Epithelial cell of esophagus (primary cell): ENCODE measurements at regions not wholly inside any gene's neighbourhood (a gene's known extent, or its start where the extent isn't known, plus 50 kb on each side); places are given as distances from the start of the nearest gene placed in this dataset.
A peak's percentile ranks its signal among the peaks of the same experiment; 100 is the strongest.

Source experiments
- DNase-seq: peaks from one replicate; pipeline ENCODE4 v3.0.0; 2010; ENCODE audit warnings: low read depth
- H3K4me3 ChIP-seq: 2 replicates; pipeline ENCODE4 v1.5.1; 2011; ENCODE audit warnings: mild to moderate bottlenecking, low read length, control low read depth
- CTCF ChIP-seq: IDR thresholded peaks from 2 replicates; pipeline ENCODE4 v1.5.1; 2011; ENCODE audit warnings: low read depth, mild to moderate bottlenecking, low read length, control low read depth, inconsistent platforms; ENCODE audit not compliant: insufficient read depth; ENCODE audit errors: missing control alignments

- peak; percentile 54 for DNase-seq
- no peak overlapping the region for H3K4me3 ChIP-seq
- no peak for TF ChIP-seq CTCF
Observed at GRCh38 chr1:198915327-198916231, 276.7 kb downstream of the PTPRC start.

- TF ChIP-seq CTCF: no peak
- no peak for DNase-seq
- H3K4me3 ChIP-seq: no peak overlapping the region
Observed at GRCh38 chr1:198917226-198917625, 278.4 kb downstream of the PTPRC start.

- DNase-seq: peak; percentile 64
- no peak for TF ChIP-seq CTCF
- no peak overlapping the region for H3K4me3 ChIP-seq
Observed at GRCh38 chr1:198918920-198919319, 280.1 kb downstream of the PTPRC start.

GRCh38 chr1:198919667-198920398 lies 281.0 kb downstream of the PTPRC start:
- DNase-seq: peak; percentile 68
- no peak overlapping the region for H3K4me3 ChIP-seq
- no peak for TF ChIP-seq CTCF

GRCh38 chr1:198922638-198923430 lies 284.0 kb downstream of the PTPRC start:
- no peak for TF ChIP-seq CTCF
- no peak for DNase-seq
- H3K4me3 ChIP-seq: no peak overlapping the region

- TF ChIP-seq CTCF: no peak
- no peak for DNase-seq
- no peak overlapping the region for H3K4me3 ChIP-seq
Observed at GRCh38 chr1:198923993-198924392, 285.2 kb downstream of the PTPRC start.
